C4-2B (cell line): ENCODE measurements at regions not wholly inside any gene's neighbourhood (a gene's known extent, or its start where the extent isn't known, plus 50 kb on each side); places are given as distances from the start of the nearest gene placed in this dataset.
"Not testable (repeated sequence)": the region's sequence is repeated elsewhere in the genome, so short reads cannot be mapped to it uniquely, and the experiment has no call there.

Experiments
- ZFX ChIP-seq: fragments of 450-650 bp; IDR thresholded peaks from 2 replicates; pipeline ENCODE4 v1.6.1; 2017
- TF ChIP-seq, protein P1 (sequence below): fragments of 450-650 bp; conservative IDR thresholded peaks from 2 replicates; pipeline ENCODE4 v1.5.1; 2017; ENCODE audit warnings: mild to moderate bottlenecking

DNA sequence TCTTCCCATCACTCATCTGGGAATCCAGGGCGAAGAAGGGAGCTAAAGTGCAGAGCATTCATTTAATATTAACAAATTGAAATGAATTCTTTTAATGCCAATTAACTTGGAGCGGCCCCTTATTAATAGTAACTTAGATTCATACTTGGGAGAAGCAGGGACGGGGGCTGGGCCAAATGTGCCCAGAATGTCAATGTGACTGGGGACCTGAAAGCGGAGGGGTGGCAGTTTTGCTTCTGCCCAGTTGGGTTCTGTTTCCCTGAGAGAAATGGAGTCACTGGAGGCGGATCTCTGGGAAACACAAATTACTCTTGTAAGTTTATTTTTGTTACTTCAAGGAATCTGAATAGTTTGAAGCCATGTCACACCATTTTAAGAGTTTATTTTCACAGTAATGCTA, 923.7 kb upstream of the DEFB115 start:
- TF ChIP-seq, protein P1, sequence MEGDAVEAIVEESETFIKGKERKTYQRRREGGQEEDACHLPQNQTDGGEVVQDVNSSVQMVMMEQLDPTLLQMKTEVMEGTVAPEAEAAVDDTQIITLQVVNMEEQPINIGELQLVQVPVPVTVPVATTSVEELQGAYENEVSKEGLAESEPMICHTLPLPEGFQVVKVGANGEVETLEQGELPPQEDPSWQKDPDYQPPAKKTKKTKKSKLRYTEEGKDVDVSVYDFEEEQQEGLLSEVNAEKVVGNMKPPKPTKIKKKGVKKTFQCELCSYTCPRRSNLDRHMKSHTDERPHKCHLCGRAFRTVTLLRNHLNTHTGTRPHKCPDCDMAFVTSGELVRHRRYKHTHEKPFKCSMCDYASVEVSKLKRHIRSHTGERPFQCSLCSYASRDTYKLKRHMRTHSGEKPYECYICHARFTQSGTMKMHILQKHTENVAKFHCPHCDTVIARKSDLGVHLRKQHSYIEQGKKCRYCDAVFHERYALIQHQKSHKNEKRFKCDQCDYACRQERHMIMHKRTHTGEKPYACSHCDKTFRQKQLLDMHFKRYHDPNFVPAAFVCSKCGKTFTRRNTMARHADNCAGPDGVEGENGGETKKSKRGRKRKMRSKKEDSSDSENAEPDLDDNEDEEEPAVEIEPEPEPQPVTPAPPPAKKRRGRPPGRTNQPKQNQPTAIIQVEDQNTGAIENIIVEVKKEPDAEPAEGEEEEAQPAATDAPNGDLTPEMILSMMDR: not testable (repeated sequence)
- not testable (repeated sequence) for TF ChIP-seq ZFX
